ENCODE measurements at regions not wholly inside any gene's neighbourhood (a gene's known extent, or its start where the extent isn't known, plus 50 kb on each side); places are given as distances from the start of the nearest gene placed in this dataset.

GRCh38 chr4:173871643-173872042, 341.6 kb upstream of the HAND2 start:
- Histone ChIP-seq H3K27ac (ENCODE audit: low read length) (no peak overlapping the region), H3K36me3 (ENCODE audit: control insufficient read depth, insufficient read depth, low read length) (no peaks in the 10 kb centered on the region), H3K9me3 (replicated peaks; ENCODE audit: control insufficient read depth, low read depth, low read length) (no peaks in the 10 kb centered on the region), H3K4me1 (ENCODE audit: control insufficient read depth, insufficient read depth, low read length) (no peaks in the 10 kb centered on the region), H3K27me3 (ENCODE audit: control insufficient read depth, insufficient read depth, low read length) (no peaks in the 10 kb centered on the region), H3K4me3 (ENCODE audit: low read length) (no peak overlapping the region)
- no peak for DNase-seq

DNA sequence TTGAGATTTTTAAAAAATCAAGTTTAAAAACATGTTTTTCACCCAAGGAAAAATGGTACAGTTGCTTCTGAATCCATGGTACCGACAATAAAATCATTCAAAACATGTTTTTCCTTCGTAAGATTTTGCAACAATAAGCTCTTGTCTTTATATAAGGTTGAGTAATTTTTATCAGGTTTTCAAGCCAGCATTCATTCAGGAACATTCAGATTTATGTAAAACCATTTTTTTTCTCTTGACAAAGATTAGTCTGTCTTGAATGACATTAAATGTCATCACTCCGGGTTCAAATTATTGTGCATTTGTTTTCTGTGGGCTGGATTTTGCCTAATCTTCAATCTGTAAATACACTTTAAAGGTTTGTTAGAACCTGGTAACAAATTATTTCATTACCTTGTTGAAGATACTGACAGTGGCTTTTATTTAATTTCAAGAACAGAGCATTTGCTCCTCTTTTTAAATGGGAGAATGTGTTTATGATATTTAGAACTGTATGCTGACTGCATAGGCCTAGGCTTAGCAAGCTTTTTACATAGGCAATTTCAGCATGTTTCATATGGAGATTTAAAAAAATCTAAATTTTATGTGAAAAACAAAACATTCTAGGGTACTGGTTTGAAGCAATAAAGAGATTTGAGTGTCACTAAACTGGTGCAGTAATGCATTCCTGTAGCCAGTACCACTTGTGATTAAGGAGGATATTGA, 336.4 kb upstream of the HAND2 start:
- no peaks in the 10 kb centered on the region for H3K4me1 ChIP-seq (ENCODE audit: control insufficient read depth, insufficient read depth, low read length)
- WGBS (ENCODE audit: insufficient coverage) = no CpG with 5 or more reads among the region's 3 CpGs
- no peaks in the 10 kb centered on the region for H3K9me3 ChIP-seq (replicated peaks; ENCODE audit: control insufficient read depth, low read depth, low read length)
- H3K4me3 ChIP-seq (ENCODE audit: low read length) = no peak overlapping the region
- H3K27me3 ChIP-seq (ENCODE audit: control insufficient read depth, insufficient read depth, low read length) = no peaks in the 10 kb centered on the region
- H3K27ac ChIP-seq (ENCODE audit: low read length) = no peak overlapping the region
- no peaks in the 10 kb centered on the region for H3K36me3 ChIP-seq (ENCODE audit: control insufficient read depth, insufficient read depth, low read length)
- no peak for DNase-seq

DNA sequence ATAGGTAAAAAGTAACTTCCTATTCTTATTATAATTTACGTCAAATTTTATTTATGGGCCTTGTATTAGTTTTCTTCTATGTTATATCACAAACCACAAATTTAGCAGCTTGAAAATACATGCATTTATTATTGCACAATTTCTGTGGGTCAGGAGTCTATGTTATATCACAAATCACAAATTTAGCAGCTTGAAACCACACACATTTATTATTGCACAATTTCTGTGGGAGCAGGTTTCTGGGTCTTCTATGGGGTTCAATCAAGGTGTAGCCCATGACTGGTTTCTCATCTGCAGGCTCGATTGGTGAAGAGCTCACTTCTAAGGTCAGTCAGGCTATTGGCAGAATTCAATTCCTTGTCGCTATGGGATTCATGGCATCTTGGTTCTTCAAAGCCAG, 332.7 kb upstream of the HAND2 start:
- no peaks in the 10 kb centered on the region for H3K9me3 ChIP-seq (replicated peaks; ENCODE audit: control insufficient read depth, low read depth, low read length)

GRCh38 chr4:173860094-173860493, 330.1 kb upstream of the HAND2 start:
- Histone ChIP-seq H3K9me3 (replicated peaks; ENCODE audit: control insufficient read depth, low read depth, low read length) (no peaks in the 10 kb centered on the region), H3K4me3 (ENCODE audit: low read length) (no peak overlapping the region), H3K36me3 (ENCODE audit: control insufficient read depth, insufficient read depth, low read length) (no peaks in the 10 kb centered on the region), H3K27ac (ENCODE audit: low read length) (no peak overlapping the region), H3K27me3 (ENCODE audit: control insufficient read depth, insufficient read depth, low read length) (no peaks in the 10 kb centered on the region), H3K4me1 (ENCODE audit: control insufficient read depth, insufficient read depth, low read length) (no peaks in the 10 kb centered on the region)
- DNase-seq = no peak
- WGBS (ENCODE audit: insufficient coverage) = 13% methylated on average over 1 of the region's 2 CpGs

More for the DNA sequence above, 332.7 kb upstream of the HAND2 start:
- no peak overlapping the region for H3K4me3 ChIP-seq (ENCODE audit: low read length)
- H3K4me1 ChIP-seq (ENCODE audit: control insufficient read depth, insufficient read depth, low read length) = no peaks in the 10 kb centered on the region
- no peak overlapping the region for H3K27ac ChIP-seq (ENCODE audit: low read length)
- H3K27me3 ChIP-seq (ENCODE audit: control insufficient read depth, insufficient read depth, low read length) = no peaks in the 10 kb centered on the region
- H3K36me3 ChIP-seq (ENCODE audit: control insufficient read depth, insufficient read depth, low read length) = no peaks in the 10 kb centered on the region
- WGBS (ENCODE audit: insufficient coverage) = 71% methylated on average over 1 of the region's 3 CpGs
- DNase-seq = no peak

DNA sequence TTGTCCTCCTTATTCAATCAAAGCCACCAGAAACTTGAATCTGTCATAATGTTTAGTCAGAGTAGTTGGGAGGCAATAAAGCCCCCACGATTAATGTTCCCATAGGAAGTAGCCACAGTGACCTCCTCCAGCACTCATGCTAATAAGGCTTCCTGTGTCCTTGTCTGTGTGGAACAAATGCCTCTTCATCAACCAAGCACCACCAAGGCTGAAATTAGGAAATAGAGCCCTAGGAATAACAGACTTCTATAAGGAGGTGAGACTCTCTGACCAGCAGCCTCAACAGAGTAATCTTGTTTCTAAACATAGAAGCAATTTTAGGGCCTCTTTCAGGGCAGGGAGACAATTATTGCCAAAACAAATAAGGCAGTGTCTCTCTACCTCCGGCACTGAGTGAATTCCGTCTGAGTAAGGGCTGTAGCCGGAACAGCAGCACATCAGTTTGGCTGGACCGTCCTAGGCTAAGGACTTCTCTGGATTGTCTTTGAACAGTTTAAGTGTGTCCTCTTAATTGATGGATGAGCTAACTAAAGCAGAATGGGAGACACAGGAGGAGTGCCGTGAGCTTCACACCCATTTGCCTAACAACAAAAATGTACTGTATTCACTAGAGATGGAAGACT, 329.2 kb upstream of the HAND2 start:
- Histone ChIP-seq H3K27me3 (ENCODE audit: control insufficient read depth, insufficient read depth, low read length) (no peaks in the 10 kb centered on the region), H3K4me1 (ENCODE audit: control insufficient read depth, insufficient read depth, low read length) (no peaks in the 10 kb centered on the region), H3K27ac (ENCODE audit: low read length) (no peak overlapping the region), H3K36me3 (ENCODE audit: control insufficient read depth, insufficient read depth, low read length) (no peaks in the 10 kb centered on the region), H3K9me3 (replicated peaks; ENCODE audit: control insufficient read depth, low read depth, low read length) (no peaks in the 10 kb centered on the region), H3K4me3 (ENCODE audit: low read length) (no peak overlapping the region)
- no peak for DNase-seq
- WGBS (ENCODE audit: insufficient coverage) = 40% methylated on average over 1 of the region's 6 CpGs

- DNase-seq = no peak
- Histone ChIP-seq H3K27me3 (ENCODE audit: control insufficient read depth, insufficient read depth, low read length) (no peaks in the 10 kb centered on the region), H3K9me3 (replicated peaks; ENCODE audit: control insufficient read depth, low read depth, low read length) (no peaks in the 10 kb centered on the region), H3K36me3 (ENCODE audit: control insufficient read depth, insufficient read depth, low read length) (no peaks in the 10 kb centered on the region), H3K4me1 (ENCODE audit: control insufficient read depth, insufficient read depth, low read length) (no peaks in the 10 kb centered on the region), H3K27ac (ENCODE audit: low read length) (no peak overlapping the region), H3K4me3 (ENCODE audit: low read length) (no peak overlapping the region)
- no CpG with 5 or more reads among the region's 2 CpGs for WGBS (ENCODE audit: insufficient coverage)
Measured at GRCh38 chr4:173858471-173858870, 328.4 kb upstream of the HAND2 start.

DNA sequence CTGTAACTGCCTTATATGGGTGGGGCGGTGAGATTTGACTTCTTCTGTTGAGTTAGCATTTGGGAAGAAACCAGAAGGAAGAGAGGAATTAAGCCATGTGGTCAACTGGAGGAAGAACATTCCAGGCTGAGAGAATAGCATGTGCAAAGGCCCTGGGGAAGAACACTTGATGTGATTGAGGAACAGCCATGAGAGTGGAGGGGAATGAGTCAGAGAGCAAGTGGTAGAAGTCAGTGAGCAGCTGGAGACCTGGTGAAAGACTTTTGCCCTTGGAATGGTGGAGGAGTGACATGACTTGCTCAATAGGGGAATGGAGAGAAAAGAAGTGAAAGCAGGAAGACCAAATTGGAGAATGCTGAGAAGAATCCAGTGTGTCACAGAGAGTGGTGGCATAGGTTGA, 327.8 kb upstream of the HAND2 start:
- H3K4me3 ChIP-seq (ENCODE audit: low read length) = no peak overlapping the region
- no peaks in the 10 kb centered on the region for H3K36me3 ChIP-seq (ENCODE audit: control insufficient read depth, insufficient read depth, low read length)
- H3K4me1 ChIP-seq (ENCODE audit: control insufficient read depth, insufficient read depth, low read length) = no peaks in the 10 kb centered on the region
- WGBS (ENCODE audit: insufficient coverage) = 60% methylated on average over 1 of the region's 1 CpG
- no peak for DNase-seq
- no peaks in the 10 kb centered on the region for H3K27me3 ChIP-seq (ENCODE audit: control insufficient read depth, insufficient read depth, low read length)
- H3K9me3 ChIP-seq (replicated peaks; ENCODE audit: control insufficient read depth, low read depth, low read length) = no peaks in the 10 kb centered on the region
- no peak overlapping the region for H3K27ac ChIP-seq (ENCODE audit: low read length)

DNA sequence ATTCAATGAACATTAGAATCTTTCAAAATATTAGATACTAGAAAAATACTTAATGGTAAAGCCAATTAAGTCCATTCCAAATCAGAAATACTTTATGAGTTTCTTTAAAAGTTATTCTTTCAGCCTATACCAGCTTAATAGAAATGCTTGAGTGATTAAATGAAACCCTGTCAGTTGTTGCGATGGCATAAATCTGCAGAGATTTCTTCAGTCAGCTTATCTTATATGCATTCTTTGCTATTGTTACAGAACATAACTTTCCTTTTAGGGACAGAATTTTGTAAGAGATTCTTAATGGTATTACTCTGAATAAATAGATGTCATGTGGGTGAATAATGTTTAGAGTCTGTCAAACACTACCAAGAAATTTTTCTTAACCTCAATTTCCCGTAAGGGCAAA, 325.0 kb upstream of the HAND2 start:
- Histone ChIP-seq H3K27ac (ENCODE audit: low read length) (no peak overlapping the region), H3K9me3 (replicated peaks; ENCODE audit: control insufficient read depth, low read depth, low read length) (no peaks in the 10 kb centered on the region), H3K36me3 (ENCODE audit: control insufficient read depth, insufficient read depth, low read length) (no peaks in the 10 kb centered on the region), H3K4me3 (ENCODE audit: low read length) (no peak overlapping the region), H3K27me3 (ENCODE audit: control insufficient read depth, insufficient read depth, low read length) (no peaks in the 10 kb centered on the region), H3K4me1 (ENCODE audit: control insufficient read depth, insufficient read depth, low read length) (no peaks in the 10 kb centered on the region)
- WGBS (ENCODE audit: insufficient coverage) = no CpG with 5 or more reads among the region's 2 CpGs
- no peak for DNase-seq

- WGBS (ENCODE audit: insufficient coverage) = 86% methylated on average over 4 of the region's 6 CpGs
- Histone ChIP-seq H3K4me1 (ENCODE audit: control insufficient read depth, insufficient read depth, low read length) (no peaks in the 10 kb centered on the region), H3K9me3 (replicated peaks; ENCODE audit: control insufficient read depth, low read depth, low read length) (no peaks in the 10 kb centered on the region), H3K27ac (ENCODE audit: low read length) (no peak overlapping the region), H3K27me3 (ENCODE audit: control insufficient read depth, insufficient read depth, low read length) (no peaks in the 10 kb centered on the region), H3K36me3 (ENCODE audit: control insufficient read depth, insufficient read depth, low read length) (no peaks in the 10 kb centered on the region), H3K4me3 (ENCODE audit: low read length) (no peak overlapping the region)
- no peak for DNase-seq
Measured at GRCh38 chr4:173852775-173853174, 322.7 kb upstream of the HAND2 start.

DNA sequence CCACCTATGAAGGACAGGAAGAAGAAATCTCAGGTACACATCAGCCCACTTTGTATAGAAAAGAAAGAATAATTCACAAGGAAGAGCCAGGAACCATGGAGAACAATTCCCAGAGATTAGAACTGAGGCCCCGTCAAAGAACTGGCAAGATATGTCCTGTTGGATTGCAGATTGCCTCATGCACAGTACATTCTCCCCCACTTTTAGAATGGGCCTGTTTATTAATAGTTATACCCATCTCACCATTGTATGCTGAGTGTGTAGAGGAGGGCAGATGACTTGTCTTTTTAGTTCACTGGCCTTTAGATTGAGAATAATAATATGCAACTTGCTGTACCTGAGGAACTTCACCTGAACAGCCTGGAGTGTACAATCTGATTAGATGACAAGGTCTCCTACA, 315.6 kb upstream of the HAND2 start:
- no peaks in the 10 kb centered on the region for H3K36me3 ChIP-seq (ENCODE audit: control insufficient read depth, insufficient read depth, low read length)
- no peak overlapping the region for H3K4me3 ChIP-seq (ENCODE audit: low read length)
- no peak for DNase-seq
- no peaks in the 10 kb centered on the region for H3K9me3 ChIP-seq (replicated peaks; ENCODE audit: control insufficient read depth, low read depth, low read length)
- no peaks in the 10 kb centered on the region for H3K4me1 ChIP-seq (ENCODE audit: control insufficient read depth, insufficient read depth, low read length)
- no peak overlapping the region for H3K27ac ChIP-seq (ENCODE audit: low read length)
- WGBS (ENCODE audit: insufficient coverage) = no CpG with 5 or more reads among the region's 1 CpG
- no peaks in the 10 kb centered on the region for H3K27me3 ChIP-seq (ENCODE audit: control insufficient read depth, insufficient read depth, low read length)

DNA sequence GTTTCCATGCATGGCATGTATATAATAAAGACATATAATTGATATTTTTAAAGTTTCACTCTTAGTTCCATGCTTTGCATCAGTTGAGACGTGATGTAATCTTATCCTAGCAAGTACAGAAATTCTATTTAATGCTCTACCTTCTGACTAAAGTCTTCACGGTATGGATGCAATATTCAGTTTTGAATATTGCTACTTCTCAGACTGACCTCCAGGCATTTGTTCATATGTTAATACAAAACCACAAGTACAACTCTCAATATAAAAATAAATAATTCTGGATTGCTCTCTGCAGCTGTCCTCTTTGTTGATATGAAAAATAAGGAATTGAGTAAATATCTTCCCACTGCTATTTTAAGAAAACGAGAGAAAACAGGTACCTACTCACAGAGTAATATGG, 309.8 kb upstream of the HAND2 start:
- no peak for DNase-seq
- no peak overlapping the region for H3K4me3 ChIP-seq (ENCODE audit: low read length)
- H3K4me1 ChIP-seq (ENCODE audit: control insufficient read depth, insufficient read depth, low read length) = no peaks in the 10 kb centered on the region
- H3K9me3 ChIP-seq (replicated peaks; ENCODE audit: control insufficient read depth, low read depth, low read length) = no peaks in the 10 kb centered on the region
- H3K36me3 ChIP-seq (ENCODE audit: control insufficient read depth, insufficient read depth, low read length) = no peaks in the 10 kb centered on the region
- 80% methylated on average over 1 of the region's 3 CpGs for WGBS (ENCODE audit: insufficient coverage)
- no peaks in the 10 kb centered on the region for H3K27me3 ChIP-seq (ENCODE audit: control insufficient read depth, insufficient read depth, low read length)
- H3K27ac ChIP-seq (ENCODE audit: low read length) = no peak overlapping the region

All from muscle of leg (tissue), 3 donors.